Breast epithelium (tissue), 4 donors: ENCODE measurements at regions not wholly inside any gene's neighbourhood (a gene's known extent, or its start where the extent isn't known, plus 50 kb on each side); places are given as distances from the start of the nearest gene placed in this dataset.

Source experiments
- DNase-seq, 2 donors: peaks; one replicate each; pipeline ENCODE4 v3.0.0-alpha.2; 2019; ENCODE audit warnings: low spot score in 2 of 2
- H3K27ac ChIP-seq, 2 donors: fragments of 200-600 bp; sonication (generic) in 1 of 2; one replicate each; pipeline ENCODE4 v1.5.1; 2016 to 2019; ENCODE audit warnings: mild to moderate bottlenecking in 1 of 2
- H3K27me3 ChIP-seq, 2 donors: fragments of 200-600 bp; sonication (generic) in 1 of 2; one replicate each; pipeline versions ENCODE4 v1.5.1 to v1.6.0; 2017 to 2019; ENCODE audit warnings: control low read depth in 1 of 2, mild to moderate bottlenecking in 1 of 2
- H3K36me3 ChIP-seq: fragments of 200-600 bp; one replicate; pipeline ENCODE4 v1.5.1; 2019
- H3K4me1 ChIP-seq, 2 donors: fragments of 200-600 bp; sonication (generic); one replicate each; pipeline ENCODE4 v1.5.1; 2016 to 2019; ENCODE audit warnings: control low read depth in 1 of 2
- H3K4me3 ChIP-seq, 3 donors: fragments of 200-600 bp; sonication (generic); 1 replicate in 2 of 3; 2 replicates in 1 of 3; pipeline ENCODE4 v1.5.1; 2016 to 2019; ENCODE audit warnings: mild to moderate bottlenecking in 3 of 3, moderate library complexity in 2 of 3
- H3K9me3 ChIP-seq, 2 donors: fragments of 200-600 bp; sonication (generic) in 1 of 2; one replicate each; pipeline ENCODE4 v1.5.1; 2016 to 2019; ENCODE audit warnings: control low read depth in 1 of 2
- CTCF ChIP-seq, 3 donors: fragments of 450-650 bp; IDR thresholded peaks; one replicate each; pipeline ENCODE4 v1.5.1; 2016 to 2017; ENCODE audit warnings: antibody characterized with exemption in 3 of 3, mild to moderate bottlenecking in 3 of 3, moderate library complexity in 3 of 3
- POLR2A ChIP-seq: fragments of 450-650 bp; IDR thresholded peaks from one replicate; pipeline ENCODE4 v1.6.1; 2016; ENCODE audit warnings: antibody characterized with exemption, mild to moderate bottlenecking, moderate library complexity
- POLR2AphosphoS5 ChIP-seq, 3 donors: sonication (generic); formaldehyde crosslinking; IDR thresholded peaks; one replicate each; pipeline ENCODE4 v1.6.1; 2017; ENCODE audit warnings: antibody characterized with exemption in 3 of 3
- intact Hi-C: fragments of 100-400 bp; cut with DNase I; formaldehyde crosslinking; loops from one replicate; pipeline ENCODE4 v1.15.1; 2023; ENCODE audit warnings: low total_unique reads

- intact Hi-C loops: no loop called here
- no peaks in the 10 kb centered on the region for H3K36me3 ChIP-seq
- no peaks in the 10 kb centered on the region for H3K9me3 ChIP-seq
- H3K4me1 ChIP-seq: no peaks in the 10 kb centered on the region
- no peaks in the 10 kb centered on the region for H3K27me3 ChIP-seq
- TF ChIP-seq POLR2A (no peak), POLR2AphosphoS5 (IDR thresholded peaks at IDR 0.05) (no peak), CTCF (IDR thresholded peaks at IDR 0.05) (no peak)
- H3K4me3 ChIP-seq: no peak overlapping the region
- H3K27ac ChIP-seq: no peak overlapping the region
- DNase-seq: no peak
Observed at GRCh38 chr20:55174172-55174571, 698.8 kb downstream of the DOK5 start.

GRCh38 chr20:55173601-55174000 is 698.2 kb downstream of the DOK5 start:
- Histone ChIP-seq H3K4me1 (no peaks in the 10 kb centered on the region), H3K4me3 (no peak overlapping the region), H3K27ac (no peak overlapping the region), H3K36me3 (no peaks in the 10 kb centered on the region), H3K27me3 (no peaks in the 10 kb centered on the region), H3K9me3 (no peaks in the 10 kb centered on the region)
- intact Hi-C loops: no loop called here
- TF ChIP-seq POLR2A (no peak), CTCF (IDR thresholded peaks at IDR 0.05) (no peak), POLR2AphosphoS5 (IDR thresholded peaks at IDR 0.05) (peak in 1 of 3 donors; percentile 68)
- DNase-seq: no peak

- intact Hi-C loops: no loop called here
- no peak overlapping the region for H3K4me3 ChIP-seq
Observed at GRCh38 chr20:55172310-55173002, 697.1 kb downstream of the DOK5 start.

GRCh38 chr20:55166063-55166462 is 690.7 kb downstream of the DOK5 start:
- H3K27me3 ChIP-seq: no peaks in the 10 kb centered on the region
- no peaks in the 10 kb centered on the region for H3K9me3 ChIP-seq
- no peaks in the 10 kb centered on the region for H3K36me3 ChIP-seq
- TF ChIP-seq POLR2A: no peak
- no peak for TF ChIP-seq POLR2AphosphoS5 (IDR thresholded peaks at IDR 0.05)
- TF ChIP-seq CTCF (IDR thresholded peaks at IDR 0.05): no peak
- no peak for DNase-seq
- no peak overlapping the region for H3K27ac ChIP-seq
- no peaks in the 10 kb centered on the region for H3K4me1 ChIP-seq
- intact Hi-C loops: no loop called here
- no peak overlapping the region for H3K4me3 ChIP-seq

More at GRCh38 chr20:55172310-55173002, 697.1 kb downstream of the DOK5 start:
- Histone ChIP-seq H3K27ac (no peak overlapping the region), H3K27me3 (no peaks in the 10 kb centered on the region), H3K4me1 (no peaks in the 10 kb centered on the region), H3K9me3 (no peaks in the 10 kb centered on the region), H3K36me3 (no peaks in the 10 kb centered on the region)
- DNase-seq: no peak
- TF ChIP-seq POLR2A (no peak), CTCF (IDR thresholded peaks at IDR 0.05) (no peak), POLR2AphosphoS5 (IDR thresholded peaks at IDR 0.05) (no peak)

GRCh38 chr20:55160996-55161395 is 685.6 kb downstream of the DOK5 start:
- no peak for DNase-seq
- H3K36me3 ChIP-seq: no peaks in the 10 kb centered on the region
- no peak overlapping the region for H3K4me3 ChIP-seq
- no peaks in the 10 kb centered on the region for H3K9me3 ChIP-seq
- H3K4me1 ChIP-seq: no peaks in the 10 kb centered on the region
- intact Hi-C loops: no loop called here
- no peak overlapping the region for H3K27ac ChIP-seq
- no peak for TF ChIP-seq POLR2AphosphoS5 (IDR thresholded peaks at IDR 0.05)
- no peak for TF ChIP-seq POLR2A
- TF ChIP-seq CTCF (IDR thresholded peaks at IDR 0.05): no peak
- H3K27me3 ChIP-seq: no peaks in the 10 kb centered on the region
